H1 (cell line): ENCODE measurements at regions not wholly inside any gene's neighbourhood (a gene's known extent, or its start where the extent isn't known, plus 50 kb on each side); places are given as distances from the start of the nearest gene placed in this dataset.

Experiments
- SRF ChIP-seq: IDR thresholded peaks from 2 replicates; pipeline ENCODE4 v1.6.1; 2011; ENCODE audit warnings: mild to moderate bottlenecking, low read depth, low read length, moderate library complexity

DNA sequence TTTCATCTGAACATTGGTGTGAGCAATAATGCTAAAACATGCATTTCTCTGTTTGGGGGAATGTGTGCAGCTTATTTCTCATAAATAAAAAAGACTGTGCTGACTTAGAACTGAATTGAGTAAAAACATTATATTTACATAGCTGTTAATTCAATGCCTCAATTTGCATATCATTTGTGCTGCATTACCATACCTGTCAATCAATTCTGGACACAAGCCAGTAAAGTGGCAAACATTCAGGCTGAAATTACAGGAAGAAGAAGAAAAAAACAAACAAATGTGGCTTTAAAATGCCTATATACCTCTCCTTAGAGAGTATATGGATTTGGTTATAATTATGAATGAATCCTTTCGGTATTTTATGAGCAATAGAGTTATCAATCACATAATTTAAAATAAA, 380.1 kb upstream of the GBE1 start (continued):
- TF ChIP-seq SRF = no peak
- TF ChIP-seq, all 59 proteins: peak for 0
